Uterus (tissue), 3 donors: ENCODE measurements at regions not wholly inside any gene's neighbourhood (a gene's known extent, or its start where the extent isn't known, plus 50 kb on each side); places are given as distances from the start of the nearest gene placed in this dataset.

Source experiments
- DNase-seq, 2 donors: peaks; one replicate each; pipeline ENCODE4 v3.0.0-alpha.2; 2019 to 2020
- H3K27ac ChIP-seq, 2 donors: fragments of 200-600 bp; sonication (generic); 1 replicate in 1 of 2; 2 replicates in 1 of 2; pipeline ENCODE4 v1.5.1; 2016 to 2018
- H3K27me3 ChIP-seq, 2 donors: fragments of 200-600 bp; sonication (generic); one replicate each; pipeline ENCODE4 v1.5.1; 2018 to 2019; ENCODE audit warnings: control low read depth in 1 of 2
- H3K36me3 ChIP-seq, 2 donors: fragments of 200-600 bp; sonication (generic); one replicate each; pipeline ENCODE4 v1.5.1; 2019; ENCODE audit warnings: control low read depth in 1 of 2
- H3K4me1 ChIP-seq, 2 donors: fragments of 200-600 bp; sonication (generic); one replicate each; pipeline ENCODE4 v1.5.1; 2018 to 2019; ENCODE audit warnings: control low read depth in 1 of 2
- H3K4me3 ChIP-seq, 2 donors: fragments of 200-600 bp; sonication (generic); 1 replicate in 1 of 2; 2 replicates in 1 of 2; pipeline ENCODE4 v1.5.1; 2018 to 2019; ENCODE audit warnings: mild to moderate bottlenecking in 1 of 2
- H3K9me3 ChIP-seq, 2 donors: fragments of 200-600 bp; sonication (generic); one replicate each; pipeline ENCODE4 v1.5.1; 2019; ENCODE audit warnings: control low read depth in 1 of 2
- CTCF ChIP-seq, 4 experiments: fragments of 200-600 bp in 2 of 4; fragments of 450-650 bp in 2 of 4; sonication (generic) in 2 of 4; IDR thresholded peaks; one replicate each; pipeline ENCODE4 v1.5.1; 2016 to 2019; ENCODE audit warnings: antibody characterized with exemption in 4 of 4, mild to moderate bottlenecking in 2 of 4, moderate library complexity in 1 of 4
- POLR2A ChIP-seq, 2 donors: fragments of 450-650 bp; IDR thresholded peaks; one replicate each; pipeline ENCODE4 v1.6.1; 2016; ENCODE audit warnings: antibody characterized with exemption in 2 of 2, mild to moderate bottlenecking in 1 of 2, moderate library complexity in 1 of 2
- intact Hi-C: fragments of 100-400 bp; cut with DNase I; formaldehyde crosslinking; loops from one replicate; pipeline ENCODE4 v1.15.1; 2023; ENCODE audit warnings: low total_unique reads
- donor health status: DM: yes; HTN: yes; CAD: no.

DNA sequence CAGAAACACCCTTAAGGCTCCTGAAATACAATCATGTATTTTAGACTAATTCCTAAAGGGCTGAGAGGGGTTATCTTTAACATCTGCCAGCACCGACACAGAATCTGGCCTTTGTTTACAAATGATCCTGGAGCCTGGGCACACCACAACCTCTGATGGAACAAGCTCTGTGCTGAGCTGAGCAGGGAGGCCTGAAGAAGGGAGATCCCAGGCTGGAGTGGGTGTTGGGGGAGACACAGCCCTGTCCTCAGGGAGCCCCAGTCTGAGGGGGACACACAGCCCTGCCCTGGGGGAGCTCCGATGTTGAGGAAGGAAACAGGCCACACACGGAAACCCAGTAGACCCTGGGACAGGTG is 130.5 kb downstream of the VEGFA start:
- Histone ChIP-seq H3K9me3 (no peaks in the 10 kb centered on the region), H3K4me3 (no peak overlapping the region), H3K36me3 (no peaks in the 10 kb centered on the region), H3K27me3 (no peaks in the 10 kb centered on the region), H3K4me1 (no peaks in the 10 kb centered on the region), H3K27ac (peak overlapping the region in 1 of 2 donors; percentile 69)
- TF ChIP-seq POLR2A (IDR thresholded peaks at IDR 0.05) (no peak), CTCF (IDR thresholded peaks at IDR 0.05) (no peak)
- intact Hi-C loops: no loop called here
- no peak for DNase-seq

GRCh38 chr6:43899830-43900229 is 129.8 kb downstream of the VEGFA start:
- Histone ChIP-seq H3K9me3 (no peaks in the 10 kb centered on the region), H3K36me3 (no peaks in the 10 kb centered on the region), H3K27me3 (no peaks in the 10 kb centered on the region), H3K4me1 (no peaks in the 10 kb centered on the region), H3K4me3 (no peak overlapping the region), H3K27ac (no peak overlapping the region)
- DNase-seq: no peak
- no peak for TF ChIP-seq CTCF (IDR thresholded peaks at IDR 0.05)
- TF ChIP-seq POLR2A (IDR thresholded peaks at IDR 0.05): no peak
- intact Hi-C loops: no loop called here

- TF ChIP-seq POLR2A (IDR thresholded peaks at IDR 0.05) (no peak), CTCF (IDR thresholded peaks at IDR 0.05) (no peak)
Measured at GRCh38 chr6:43898358-43899131, 128.5 kb downstream of the VEGFA start.

GRCh38 chr6:43897571-43898302 is 127.7 kb downstream of the VEGFA start:
- intact Hi-C loops: no loop called here
- no peaks in the 10 kb centered on the region for H3K27me3 ChIP-seq
- H3K4me3 ChIP-seq: no peak overlapping the region
- DNase-seq: no peak
- no peak overlapping the region for H3K27ac ChIP-seq
- no peaks in the 10 kb centered on the region for H3K4me1 ChIP-seq
- H3K9me3 ChIP-seq: no peaks in the 10 kb centered on the region
- no peaks in the 10 kb centered on the region for H3K36me3 ChIP-seq
- no peak for TF ChIP-seq CTCF (IDR thresholded peaks at IDR 0.05)
- no peak for TF ChIP-seq POLR2A (IDR thresholded peaks at IDR 0.05)

More at GRCh38 chr6:43898358-43899131, 128.5 kb downstream of the VEGFA start:
- Histone ChIP-seq H3K9me3 (no peaks in the 10 kb centered on the region), H3K27me3 (no peaks in the 10 kb centered on the region), H3K4me3 (no peak overlapping the region), H3K4me1 (no peaks in the 10 kb centered on the region), H3K27ac (no peak overlapping the region), H3K36me3 (no peaks in the 10 kb centered on the region)
- intact Hi-C loops: no loop called here
- DNase-seq: no peak
